Mammary epithelial cell (primary cell): ENCODE measurements at regions not wholly inside any gene's neighbourhood (a gene's known extent, or its start where the extent isn't known, plus 50 kb on each side); places are given as distances from the start of the nearest gene placed in this dataset.
"Not testable (repeated sequence)": the region's sequence is repeated elsewhere in the genome, so short reads cannot be mapped to it uniquely, and the experiment has no call there.

Experiments
- EZH2 ChIP-seq: IDR thresholded peaks from 2 replicates; pipeline ENCODE4 v1.6.1; 2012; ENCODE audit warnings: low read length, inconsistent platforms, borderline replicate concordance
- TF ChIP-seq, protein P1 (sequence below), 2 donors: IDR thresholded peaks in 1 of 2; conservative IDR thresholded peaks in 1 of 2; 2 replicates each; pipeline ENCODE4 v1.5.1; 2011 to 2012; ENCODE audit warnings: inconsistent platforms in 2 of 2, low read length in 2 of 2, mild to moderate bottlenecking in 2 of 2, control low read depth in 1 of 2, low read depth in 1 of 2; ENCODE audit not compliant: insufficient read depth in 1 of 2; ENCODE audit errors: extremely low read depth in 1 of 2

DNA sequence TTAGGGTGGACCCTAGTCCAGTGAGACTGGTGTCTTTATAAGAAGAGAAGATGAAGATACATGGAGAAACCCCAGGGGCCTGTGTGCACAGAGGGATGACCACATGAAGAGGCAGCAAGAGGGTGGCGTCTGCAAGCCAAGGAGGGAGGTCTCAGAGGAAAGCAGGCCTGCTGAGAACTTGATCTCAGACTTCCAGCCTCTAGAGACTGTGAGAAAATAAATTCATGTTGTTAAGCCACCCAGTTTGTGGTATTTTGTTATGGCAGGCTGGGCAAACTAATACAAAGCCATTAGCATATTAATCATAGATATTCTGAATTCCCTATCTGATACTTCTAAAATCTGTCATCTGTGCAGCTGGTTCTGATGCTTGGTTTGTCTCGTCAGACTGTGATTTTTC, 4523.8 kb upstream of the TPTE start:
- not testable (repeated sequence) for TF ChIP-seq EZH2
- TF ChIP-seq, protein P1, sequence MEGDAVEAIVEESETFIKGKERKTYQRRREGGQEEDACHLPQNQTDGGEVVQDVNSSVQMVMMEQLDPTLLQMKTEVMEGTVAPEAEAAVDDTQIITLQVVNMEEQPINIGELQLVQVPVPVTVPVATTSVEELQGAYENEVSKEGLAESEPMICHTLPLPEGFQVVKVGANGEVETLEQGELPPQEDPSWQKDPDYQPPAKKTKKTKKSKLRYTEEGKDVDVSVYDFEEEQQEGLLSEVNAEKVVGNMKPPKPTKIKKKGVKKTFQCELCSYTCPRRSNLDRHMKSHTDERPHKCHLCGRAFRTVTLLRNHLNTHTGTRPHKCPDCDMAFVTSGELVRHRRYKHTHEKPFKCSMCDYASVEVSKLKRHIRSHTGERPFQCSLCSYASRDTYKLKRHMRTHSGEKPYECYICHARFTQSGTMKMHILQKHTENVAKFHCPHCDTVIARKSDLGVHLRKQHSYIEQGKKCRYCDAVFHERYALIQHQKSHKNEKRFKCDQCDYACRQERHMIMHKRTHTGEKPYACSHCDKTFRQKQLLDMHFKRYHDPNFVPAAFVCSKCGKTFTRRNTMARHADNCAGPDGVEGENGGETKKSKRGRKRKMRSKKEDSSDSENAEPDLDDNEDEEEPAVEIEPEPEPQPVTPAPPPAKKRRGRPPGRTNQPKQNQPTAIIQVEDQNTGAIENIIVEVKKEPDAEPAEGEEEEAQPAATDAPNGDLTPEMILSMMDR (conservative IDR thresholded peaks at IDR 0.05 in 1 of 2, IDR thresholded peaks at IDR 0.05 in 1 of 2; ENCODE audit: extremely low read depth in 1 of 2, insufficient read depth in 1 of 2, low read depth in 1 of 2, low read length in 2 of 2): not testable (repeated sequence)
